Fibroblast of villous mesenchyme (primary cell): ENCODE measurements at regions not wholly inside any gene's neighbourhood (a gene's known extent, or its start where the extent isn't known, plus 50 kb on each side); places are given as distances from the start of the nearest gene placed in this dataset.

ENCODE experiments used
- DNase-seq: peaks from one replicate; pipeline ENCODE4 v3.0.0-alpha.2; 2010; ENCODE audit warnings: low read depth
- H3K4me3 ChIP-seq: 2 replicates; pipeline ENCODE4 v1.5.1; 2011; ENCODE audit warnings: low read depth, mild to moderate bottlenecking, low read length
- CTCF ChIP-seq: IDR thresholded peaks from 2 replicates; pipeline ENCODE4 v1.5.1; 2012; ENCODE audit warnings: low read depth, mild to moderate bottlenecking, low read length; ENCODE audit not compliant: insufficient read depth

GRCh38 chr5:112686675-112687074, 51.0 kb upstream of the APC start:
- no peak for DNase-seq
- TF ChIP-seq CTCF, result no peak
- H3K4me3 ChIP-seq, result no peak overlapping the region

- no peak for DNase-seq
- no peak for TF ChIP-seq CTCF
- no peak overlapping the region for H3K4me3 ChIP-seq
These were observed 50.4 kb upstream of the APC start for GRCh38 chr5:112687306-112687705.
